ENCODE measurements at regions not wholly inside any gene's neighbourhood (a gene's known extent, or its start where the extent isn't known, plus 50 kb on each side); places are given as distances from the start of the nearest gene placed in this dataset.

DNA sequence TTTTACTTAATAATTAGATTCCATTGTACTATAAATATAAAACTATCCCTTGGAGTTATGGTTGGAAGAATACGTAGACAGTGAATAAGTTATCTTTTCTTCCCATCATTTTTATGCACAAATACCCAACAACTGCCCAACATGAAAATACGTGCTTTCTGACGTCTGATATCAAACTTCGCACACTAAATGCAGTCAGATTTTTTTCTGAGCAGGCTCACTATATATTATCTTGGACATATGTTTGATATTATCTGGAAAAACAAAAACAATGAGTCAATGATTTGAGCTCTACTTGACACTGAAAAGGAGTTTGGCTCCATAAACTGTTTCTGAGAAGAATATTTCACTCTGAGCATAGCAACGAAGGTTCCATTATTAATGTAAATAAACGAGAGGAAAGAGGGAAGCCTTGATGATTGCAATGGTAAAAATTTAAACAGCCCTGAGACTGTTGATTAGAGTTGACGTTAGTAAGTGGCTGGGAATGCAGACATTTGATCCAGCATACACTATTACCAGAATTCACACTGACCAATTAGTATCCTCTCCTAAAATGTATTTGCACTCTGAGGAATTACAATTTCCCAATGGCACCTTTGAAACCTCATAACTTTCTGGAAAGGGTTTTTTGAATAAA is 1090.0 kb downstream of the EPHA7 start:
- H3K27ac ChIP-seq (ENCODE audit: low read length), result no peak overlapping the region
- no peak overlapping the region for H2AFZ ChIP-seq (ENCODE audit: low read depth, low read length)
- H3K4me1 ChIP-seq (ENCODE audit: low read length), result peaks cover 8% of the 10 kb centered on the region
- no peak overlapping the region for H3K4me2 ChIP-seq (ENCODE audit: low read length)
- H3K9ac ChIP-seq (ENCODE audit: low read length), result no peak overlapping the region
- H3K79me2 ChIP-seq (ENCODE audit: low read length), result no peaks in the 10 kb centered on the region
- H4K20me1 ChIP-seq (ENCODE audit: insufficient read depth, low read length), result no peaks in the 10 kb centered on the region
- no peaks in the 10 kb centered on the region for H3K27me3 ChIP-seq (ENCODE audit: low read depth, low read length)
- H3K36me3 ChIP-seq (replicated peaks; ENCODE audit: low read depth, low read length), result no peaks in the 10 kb centered on the region
- H3K4me3 ChIP-seq (ENCODE audit: low read length), result no peak overlapping the region
- no peaks in the 10 kb centered on the region for H3K9me3 ChIP-seq (ENCODE audit: insufficient read depth, low read length)
- TF ChIP-seq CTCF (IDR thresholded peaks at IDR 0.05; ENCODE audit: low read depth, low read length) (no peak), EZH2phosphoT487 (IDR thresholded peaks at IDR 0.05; ENCODE audit: low read depth) (no peak)

GRCh38 chr6:92315312-92315711 is 1104.0 kb downstream of the EPHA7 start:
- H3K4me2 ChIP-seq (ENCODE audit: low read length), result no peak overlapping the region
- no peaks in the 10 kb centered on the region for H3K4me1 ChIP-seq (ENCODE audit: low read length)
- no peak for TF ChIP-seq CTCF (IDR thresholded peaks at IDR 0.05; ENCODE audit: low read depth, low read length)
- no peak for TF ChIP-seq EZH2phosphoT487 (IDR thresholded peaks at IDR 0.05; ENCODE audit: low read depth)
- H2AFZ ChIP-seq (ENCODE audit: low read depth, low read length), result no peak overlapping the region
- no peaks in the 10 kb centered on the region for H3K27me3 ChIP-seq (ENCODE audit: low read depth, low read length)
- H3K9ac ChIP-seq (ENCODE audit: low read length), result no peak overlapping the region
- no peak overlapping the region for H3K4me3 ChIP-seq (ENCODE audit: low read length)
- H3K27ac ChIP-seq (ENCODE audit: low read length), result no peak overlapping the region
- no peaks in the 10 kb centered on the region for H4K20me1 ChIP-seq (ENCODE audit: insufficient read depth, low read length)
- H3K36me3 ChIP-seq (replicated peaks; ENCODE audit: low read depth, low read length), result no peaks in the 10 kb centered on the region
- no peaks in the 10 kb centered on the region for H3K9me3 ChIP-seq (ENCODE audit: insufficient read depth, low read length)
- H3K79me2 ChIP-seq (ENCODE audit: low read length), result no peaks in the 10 kb centered on the region

DNA sequence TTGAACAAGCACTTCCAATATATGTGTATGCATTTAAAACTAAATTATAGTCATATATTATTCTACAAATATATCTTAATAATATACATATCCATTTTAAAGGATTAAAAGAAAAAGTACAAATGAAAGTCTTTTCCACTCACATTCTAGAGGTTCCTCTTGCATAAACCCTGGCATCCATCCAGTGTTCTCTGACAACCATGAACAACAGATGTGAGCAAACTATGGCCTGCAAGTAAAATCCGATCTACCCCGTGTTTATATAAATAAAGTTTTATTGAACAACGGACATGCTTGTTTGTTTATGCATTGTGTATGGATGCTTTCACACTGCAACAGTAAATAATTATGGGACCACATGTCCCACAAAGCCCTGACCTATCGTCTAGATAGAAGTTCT is 1122.3 kb downstream of the EPHA7 start:
- no peak overlapping the region for H3K4me2 ChIP-seq (ENCODE audit: low read length)
- no peaks in the 10 kb centered on the region for H3K79me2 ChIP-seq (ENCODE audit: low read length)
- no peaks in the 10 kb centered on the region for H3K4me1 ChIP-seq (ENCODE audit: low read length)
- no peaks in the 10 kb centered on the region for H4K20me1 ChIP-seq (ENCODE audit: insufficient read depth, low read length)
- no peaks in the 10 kb centered on the region for H3K9me3 ChIP-seq (ENCODE audit: insufficient read depth, low read length)
- H3K9ac ChIP-seq (ENCODE audit: low read length), result no peak overlapping the region
- no peak overlapping the region for H2AFZ ChIP-seq (ENCODE audit: low read depth, low read length)
- no peak overlapping the region for H3K4me3 ChIP-seq (ENCODE audit: low read length)
- no peak overlapping the region for H3K27ac ChIP-seq (ENCODE audit: low read length)
- H3K27me3 ChIP-seq (ENCODE audit: low read depth, low read length), result no peaks in the 10 kb centered on the region
- H3K36me3 ChIP-seq (replicated peaks; ENCODE audit: low read depth, low read length), result no peaks in the 10 kb centered on the region
- TF ChIP-seq EZH2phosphoT487 (IDR thresholded peaks at IDR 0.05; ENCODE audit: low read depth), result no peak
- no peak for TF ChIP-seq CTCF (IDR thresholded peaks at IDR 0.05; ENCODE audit: low read depth, low read length)

GRCh38 chr6:92292067-92292466 is 1127.3 kb downstream of the EPHA7 start:
- no peak overlapping the region for H3K27ac ChIP-seq (ENCODE audit: low read length)
- no peak overlapping the region for H3K9ac ChIP-seq (ENCODE audit: low read length)
- no peaks in the 10 kb centered on the region for H3K36me3 ChIP-seq (replicated peaks; ENCODE audit: low read depth, low read length)
- H3K4me1 ChIP-seq (ENCODE audit: low read length), result no peaks in the 10 kb centered on the region
- no peak overlapping the region for H3K4me2 ChIP-seq (ENCODE audit: low read length)
- no peaks in the 10 kb centered on the region for H4K20me1 ChIP-seq (ENCODE audit: insufficient read depth, low read length)
- no peak overlapping the region for H2AFZ ChIP-seq (ENCODE audit: low read depth, low read length)
- H3K27me3 ChIP-seq (ENCODE audit: low read depth, low read length), result no peaks in the 10 kb centered on the region
- H3K4me3 ChIP-seq (ENCODE audit: low read length), result no peak overlapping the region
- H3K9me3 ChIP-seq (ENCODE audit: insufficient read depth, low read length), result no peaks in the 10 kb centered on the region
- no peaks in the 10 kb centered on the region for H3K79me2 ChIP-seq (ENCODE audit: low read length)
- TF ChIP-seq EZH2phosphoT487 (IDR thresholded peaks at IDR 0.05; ENCODE audit: low read depth), result no peak
- no peak for TF ChIP-seq CTCF (IDR thresholded peaks at IDR 0.05; ENCODE audit: low read depth, low read length)

Data from OCI-LY3 (cell line).